Stimulated activated CD8-positive, alpha-beta memory T cell treated with anti-CD3 and anti-CD28 coated beads, Interleukin-15, amount 100 ng/mL, for 1 hour (primary cell): ENCODE measurements at regions not wholly inside any gene's neighbourhood (a gene's known extent, or its start where the extent isn't known, plus 50 kb on each side); places are given as distances from the start of the nearest gene placed in this dataset.

ENCODE experiments used
- DNase-seq: peaks from one replicate; pipeline ENCODE4 v3.0.0-alpha.2; 2020; ENCODE audit warnings: low read depth

DNA sequence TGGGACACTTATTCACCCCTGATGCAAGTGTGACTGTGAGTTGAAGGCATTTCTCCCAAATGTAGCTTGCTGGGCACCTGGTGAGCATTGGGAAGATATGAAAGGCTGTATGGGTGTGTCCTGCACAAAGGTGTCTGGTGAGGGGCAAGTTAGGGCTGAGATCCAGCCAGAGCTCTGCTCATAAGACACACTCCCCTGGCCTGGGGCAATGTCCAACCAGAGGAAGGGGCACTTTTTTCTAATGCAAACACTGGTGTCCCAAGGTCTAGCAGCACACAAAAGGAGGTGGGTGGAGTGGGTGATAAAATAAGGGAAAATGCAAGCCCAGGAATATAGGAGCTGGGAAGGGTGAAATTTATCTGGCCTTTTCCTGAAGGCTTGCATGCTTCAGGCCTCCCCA lies 57.0 kb upstream of the TRABD2B start:
- no peak for DNase-seq

DNA sequence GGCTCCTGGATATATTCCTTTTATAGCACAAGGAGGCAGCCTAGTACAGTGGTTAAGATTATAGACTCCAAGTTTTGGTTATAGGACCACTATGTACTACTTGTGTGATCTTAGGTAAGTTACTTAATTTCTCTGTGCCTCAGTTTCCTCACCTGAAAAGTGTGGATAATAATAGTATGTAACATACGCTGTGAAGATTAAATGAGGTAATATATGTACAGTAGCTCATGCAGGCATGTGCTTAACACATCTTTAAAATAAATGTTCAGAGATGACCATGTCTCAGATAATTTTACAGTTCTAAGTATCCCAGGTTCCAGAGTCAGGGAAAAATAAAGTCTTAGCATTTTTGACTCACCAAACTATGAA lies 55.7 kb upstream of the TRABD2B start:
- no peak for DNase-seq

DNA sequence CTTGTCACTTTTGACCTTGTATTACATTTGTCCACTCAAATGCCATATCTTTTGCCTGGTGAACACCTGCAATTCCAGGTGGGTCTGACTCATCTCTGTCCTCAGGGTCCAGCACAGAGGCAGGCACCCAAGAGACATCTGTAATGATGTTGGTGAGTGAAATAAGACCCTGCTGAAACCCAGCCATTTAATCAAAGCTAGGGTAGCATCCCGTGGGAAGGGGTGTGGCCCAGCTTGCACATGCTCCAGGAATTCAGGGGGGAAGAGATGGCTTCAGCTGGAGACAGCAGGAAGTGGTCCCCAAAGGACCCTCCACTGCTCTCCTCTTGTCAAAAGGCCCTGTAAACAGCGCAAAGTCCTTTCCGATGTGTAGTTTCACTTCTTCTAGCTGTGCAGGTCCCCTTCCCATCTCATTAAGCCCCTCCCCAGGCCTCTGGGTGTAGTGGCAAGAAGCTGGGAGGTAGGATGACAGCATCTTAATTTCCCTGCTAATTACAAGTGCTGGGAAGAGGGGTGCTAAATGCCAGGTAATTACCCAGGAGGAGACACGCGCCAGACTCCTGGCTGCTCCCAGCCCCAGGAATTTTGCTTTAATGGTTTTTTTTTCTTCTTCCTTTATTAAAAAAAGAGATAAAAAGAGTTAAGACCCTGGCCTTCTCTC lies 54.4 kb upstream of the TRABD2B start:
- DNase-seq, result no peak

DNA sequence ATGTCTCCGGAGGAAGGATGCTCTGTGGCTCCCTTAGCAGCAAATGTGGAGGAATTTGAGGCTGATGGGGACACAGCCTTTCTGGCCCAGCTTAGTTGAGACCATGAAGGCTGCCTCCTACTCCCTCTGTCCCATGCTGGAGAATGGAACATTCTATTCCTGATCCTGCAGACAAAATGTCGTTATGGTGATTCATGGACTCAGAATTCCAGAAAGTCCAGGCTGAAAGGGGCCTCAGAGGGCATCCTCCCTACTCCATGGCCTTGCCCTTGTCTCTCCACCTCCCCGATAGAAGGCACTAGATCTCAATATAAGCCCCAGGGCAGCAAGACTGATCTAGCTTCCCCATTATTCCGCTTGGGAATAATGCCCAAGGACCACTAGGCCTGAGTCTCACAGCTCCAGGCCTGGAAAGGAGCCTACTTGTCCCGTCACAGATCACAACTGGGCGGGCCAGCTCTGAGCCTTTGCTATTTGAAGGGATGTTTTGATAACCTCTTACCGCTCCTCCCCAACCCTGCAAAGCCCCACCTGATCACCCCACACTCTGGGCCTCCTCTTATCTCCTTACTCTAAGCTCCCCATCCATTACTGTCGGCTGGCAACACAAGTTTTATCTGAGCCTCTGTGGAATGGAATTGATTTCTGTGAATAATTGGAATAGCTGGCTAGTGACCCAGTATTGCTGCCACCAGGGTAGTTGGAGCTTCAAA lies 52.8 kb upstream of the TRABD2B start:
- DNase-seq, result no peak

GRCh38 chr1:48048980-48049379 lies 51.8 kb upstream of the TRABD2B start:
- no peak for DNase-seq

GRCh38 chr1:48048064-48048463 lies 50.9 kb upstream of the TRABD2B start:
- no peak for DNase-seq

DNA sequence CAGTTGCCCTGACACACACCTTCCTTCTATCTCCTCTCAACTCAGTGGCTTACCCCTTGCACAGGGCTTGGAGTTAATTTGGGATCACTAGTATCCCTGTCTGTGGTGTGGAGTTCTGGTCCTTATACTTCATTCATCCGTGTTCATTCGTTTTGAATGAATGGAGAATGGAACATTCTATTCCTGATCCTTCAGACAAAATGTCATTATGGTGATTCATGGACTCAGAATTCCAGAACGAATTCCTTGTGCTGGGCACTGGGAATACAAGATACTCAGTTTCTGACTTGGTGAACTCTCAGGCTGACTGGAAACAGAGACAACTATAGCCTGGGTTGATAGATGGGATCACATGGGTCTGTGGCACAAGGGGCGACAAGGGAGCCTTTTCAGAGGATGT lies 49.9 kb upstream of the TRABD2B start:
- DNase-seq, result no peak
